IPS DF 4.7 (cell line): ENCODE measurements at regions not wholly inside any gene's neighbourhood (a gene's known extent, or its start where the extent isn't known, plus 50 kb on each side); places are given as distances from the start of the nearest gene placed in this dataset.

Experiments
- DNase-seq: peaks from one replicate; pipeline ENCODE4 v3.0.0-alpha.2; 2013; ENCODE audit warnings: low spot score; ENCODE audit errors: extremely low read depth

- no peak for DNase-seq
These were observed 57.7 kb downstream of the LRRC30 start for GRCh38 chr18:7288544-7288943.

- DNase-seq: no peak
These were observed 59.2 kb downstream of the LRRC30 start for GRCh38 chr18:7290077-7290476.

GRCh38 chr18:7291046-7291445 is 60.2 kb downstream of the LRRC30 start:
- DNase-seq: no peak

GRCh38 chr18:7298149-7298548 is 67.3 kb downstream of the LRRC30 start:
- DNase-seq: no peak

- no peak for DNase-seq
These were observed 70.2 kb downstream of the LRRC30 start for GRCh38 chr18:7301094-7301493.

- DNase-seq: no peak
These were observed 72.6 kb downstream of the LRRC30 start for GRCh38 chr18:7303316-7304060.

DNA sequence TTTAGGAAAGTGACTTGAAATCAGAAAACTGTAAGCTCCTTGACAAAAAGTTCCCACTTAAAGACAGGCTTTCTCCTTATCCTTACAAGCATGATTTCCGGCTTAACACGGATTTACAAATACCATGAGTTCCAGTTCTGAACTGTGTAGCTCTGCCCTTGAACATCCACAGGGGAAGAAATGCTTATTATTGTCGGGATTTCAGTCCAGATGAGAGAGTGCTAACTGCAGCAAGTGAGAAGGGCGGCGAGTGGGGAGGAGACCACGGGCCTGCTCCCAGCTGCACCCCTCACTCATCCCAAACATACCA is 73.1 kb downstream of the LRRC30 start:
- DNase-seq: no peak

DNA sequence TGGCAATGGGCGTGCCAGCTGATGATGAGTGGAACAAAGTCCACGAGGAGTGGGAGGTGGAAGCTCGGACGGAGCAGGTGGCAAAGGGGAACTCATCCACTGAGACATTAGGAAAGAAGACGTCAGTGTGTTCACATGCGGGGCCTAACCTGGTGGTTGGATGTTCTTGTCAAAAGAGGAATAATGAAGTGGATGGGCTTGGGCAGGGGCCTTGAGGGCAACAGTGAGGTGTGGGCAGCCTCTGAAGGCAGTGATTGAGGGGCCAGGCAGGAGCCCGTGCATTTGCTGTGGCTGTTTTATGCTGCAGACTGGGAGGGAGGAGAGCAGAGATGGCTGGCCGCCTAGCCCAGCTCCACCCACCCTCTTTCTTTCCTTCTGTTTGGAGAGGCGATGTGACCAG is 74.5 kb downstream of the LRRC30 start:
- no peak for DNase-seq

DNA sequence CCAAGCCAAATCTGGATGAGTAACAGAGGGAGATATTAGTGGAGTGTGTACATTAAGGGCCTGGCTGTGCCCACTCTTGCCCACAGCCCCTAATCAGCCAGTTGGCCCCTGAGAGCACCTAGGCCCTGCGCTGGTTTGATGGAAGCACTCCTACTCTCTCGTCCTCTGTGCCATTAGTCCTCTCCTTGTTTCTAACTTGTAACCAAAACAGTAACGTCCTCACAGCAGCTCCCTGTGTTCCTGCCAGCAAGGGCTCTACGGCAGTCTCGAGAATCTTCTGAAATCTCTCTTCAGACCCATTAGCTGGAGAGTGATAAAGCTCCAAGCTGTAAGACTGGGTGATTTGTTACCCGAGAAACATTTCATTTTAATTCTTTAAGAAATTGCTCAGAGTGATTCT is 76.1 kb downstream of the LRRC30 start:
- DNase-seq: no peak

DNA sequence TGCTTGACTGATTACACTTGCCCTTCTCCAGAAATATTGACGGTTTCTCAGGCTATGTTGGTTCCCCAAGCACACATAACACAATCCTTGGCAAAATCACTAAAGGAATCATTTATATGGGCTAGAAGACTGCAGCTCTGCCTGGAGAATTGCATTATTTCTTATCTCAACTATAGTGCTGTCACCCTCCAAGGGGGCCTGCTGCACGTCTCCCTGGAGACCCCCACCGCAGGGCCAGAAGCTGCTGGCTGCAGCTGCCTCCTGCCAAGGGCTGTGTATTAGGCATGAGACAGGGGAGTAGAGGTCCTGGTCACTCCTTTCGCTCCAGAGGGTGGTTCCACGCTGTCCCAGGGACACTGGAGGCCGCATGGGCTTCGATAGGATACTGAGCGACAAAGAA is 76.6 kb downstream of the LRRC30 start:
- no peak for DNase-seq

GRCh38 chr18:7317804-7318231 is 86.9 kb downstream of the LRRC30 start:
- no peak for DNase-seq

DNA sequence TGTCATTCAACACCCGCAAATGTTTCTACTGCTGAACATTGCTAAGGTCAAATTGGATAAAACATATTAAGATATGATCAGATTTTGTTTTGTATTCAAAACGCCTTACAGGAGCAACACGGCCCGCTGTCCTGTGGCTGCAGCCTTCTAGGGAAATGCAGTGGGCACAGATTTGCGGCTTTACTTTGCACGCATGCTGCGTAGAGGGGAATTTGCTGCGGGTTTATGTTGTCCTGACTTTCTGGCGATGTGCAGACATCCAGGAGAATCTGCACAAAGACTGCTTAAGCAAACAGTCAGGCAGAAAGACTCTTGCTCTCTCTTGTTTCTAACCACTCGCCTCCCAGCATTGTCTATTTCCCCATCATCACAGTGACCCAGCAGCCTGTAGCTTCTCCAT is 88.3 kb downstream of the LRRC30 start:
- no peak for DNase-seq

- no peak for DNase-seq
These were observed 90.9 kb downstream of the LRRC30 start for GRCh38 chr18:7321831-7322230.

- no peak for DNase-seq
These were observed 92.1 kb downstream of the LRRC30 start for GRCh38 chr18:7322817-7323485.

GRCh38 chr18:7325126-7325430 is 94.2 kb downstream of the LRRC30 start:
- no peak for DNase-seq

DNA sequence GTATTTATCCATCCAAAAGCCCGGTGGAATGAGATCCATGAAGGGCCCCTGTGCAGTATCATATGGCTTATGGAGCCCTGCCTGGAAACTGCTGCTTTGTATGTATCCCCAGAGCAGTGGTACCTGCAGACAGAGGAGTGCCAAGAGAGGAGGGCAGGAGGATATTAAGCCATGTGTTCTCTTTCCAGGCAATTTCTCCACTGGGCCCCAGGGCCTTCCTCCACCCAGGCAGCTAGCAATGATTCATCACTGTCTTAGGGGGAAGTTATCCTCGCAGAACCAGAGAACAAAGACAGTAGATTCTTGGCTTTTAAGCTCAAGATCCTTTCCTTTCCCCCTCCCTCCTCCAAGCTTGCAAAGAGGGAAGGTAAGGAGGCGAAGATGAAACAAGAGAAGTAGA is 98.1 kb downstream of the LRRC30 start:
- no peak for DNase-seq

DNA sequence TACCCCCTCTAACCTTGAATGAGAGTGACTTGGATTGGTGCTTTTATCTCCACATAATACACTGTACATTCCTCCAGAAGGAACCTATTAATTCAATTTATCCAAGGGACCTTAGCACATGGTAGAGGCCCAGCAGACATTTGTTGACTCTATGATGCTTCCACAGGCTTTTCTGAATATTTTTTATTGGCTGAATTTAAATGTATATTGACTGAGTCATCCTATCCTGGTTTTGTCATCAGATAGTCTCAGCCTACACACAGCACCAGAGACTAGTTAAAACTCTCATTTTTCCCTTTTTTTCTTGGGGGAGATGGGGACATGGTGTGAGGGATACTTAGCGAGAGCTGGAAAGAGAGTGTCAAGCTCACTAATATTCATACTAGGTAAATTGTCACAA is 101.6 kb downstream of the LRRC30 start:
- no peak for DNase-seq

- no peak for DNase-seq
These were observed 102.2 kb downstream of the LRRC30 start for GRCh38 chr18:7333025-7333562.

- DNase-seq: no peak
These were observed 104.2 kb downstream of the LRRC30 start for GRCh38 chr18:7334973-7335568.

DNA sequence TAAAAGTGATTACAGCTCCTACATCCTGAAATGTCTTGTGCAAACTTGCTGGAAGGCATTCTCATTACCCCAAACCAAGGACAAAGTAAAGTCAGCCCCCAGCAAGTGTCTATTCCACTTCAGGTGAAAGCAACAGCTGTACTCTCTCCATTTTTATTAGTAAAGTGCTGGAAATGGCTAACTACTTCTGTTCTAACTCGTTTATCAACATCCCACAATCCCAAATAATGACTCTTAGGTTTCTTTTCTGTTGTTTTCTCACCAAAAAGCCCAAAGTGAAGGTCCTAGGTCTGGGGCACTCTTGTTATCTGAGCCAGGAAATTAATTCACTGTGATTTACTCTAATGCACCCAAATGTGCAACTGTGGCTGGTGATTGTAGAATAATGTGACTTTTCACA is 105.7 kb downstream of the LRRC30 start:
- DNase-seq: no peak

GRCh38 chr18:7338846-7339245 is 108.0 kb downstream of the LRRC30 start:
- no peak for DNase-seq

DNA sequence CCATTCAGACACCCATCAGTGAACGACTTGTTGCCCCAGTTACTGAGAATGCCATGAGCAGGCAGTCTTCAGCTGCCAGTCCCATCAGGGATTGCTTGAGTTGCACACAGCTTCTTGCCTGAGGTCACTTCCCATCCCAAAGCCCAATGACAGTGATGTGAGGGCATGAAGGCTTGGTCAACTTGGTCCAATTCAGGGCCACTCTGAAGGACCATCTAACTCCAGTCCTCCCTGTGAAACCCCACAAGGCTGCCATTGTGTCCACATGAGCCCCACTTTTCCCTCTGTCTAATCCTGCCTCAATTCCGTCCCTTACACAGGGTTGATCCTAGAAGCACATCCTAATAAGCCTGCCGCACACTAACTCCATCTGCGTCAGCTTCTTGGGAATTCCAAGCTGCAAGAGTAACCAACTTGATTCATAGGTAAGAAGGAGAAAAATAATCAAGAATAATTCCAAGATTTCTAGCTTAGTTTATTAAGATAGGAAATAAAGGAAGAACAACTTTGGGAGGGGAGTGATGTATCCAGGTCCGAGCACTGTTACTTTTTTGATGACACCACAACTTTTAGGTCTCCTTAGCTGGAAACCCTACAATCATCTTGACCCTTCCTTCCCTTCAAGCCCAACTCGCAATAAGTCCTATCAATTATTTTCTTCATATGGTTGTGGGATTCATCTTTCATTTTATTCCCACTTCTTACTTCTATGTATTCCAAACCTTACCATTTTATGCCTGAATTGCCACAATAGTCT is 110.9 kb downstream of the LRRC30 start:
- no peak for DNase-seq
